OCI-LY1 (cell line): ENCODE measurements at regions not wholly inside any gene's neighbourhood (a gene's known extent, or its start where the extent isn't known, plus 50 kb on each side); places are given as distances from the start of the nearest gene placed in this dataset.

Experiments used
- H2AFZ ChIP-seq: fragments of 200-600 bp; sonication (generic), shearing (Covaris generic); 2 replicates; pipeline ENCODE4 v1.6.0; 2014; ENCODE audit warnings: antibody characterized with exemption, mild to moderate bottlenecking, low read length
- H3F3A ChIP-seq: fragments of 200-600 bp; sonication (generic), shearing (Covaris generic); 2 replicates; pipeline ENCODE4 v1.6.0; 2014; ENCODE audit warnings: mild to moderate bottlenecking, antibody characterized with exemption, low read length, moderate library complexity; ENCODE audit not compliant: insufficient read depth
- H3K27ac ChIP-seq: fragments of 200-600 bp; sonication (generic); 2 replicates; pipeline ENCODE4 v1.5.1; 2014; ENCODE audit warnings: low read length, mixed run types, mild to moderate bottlenecking, low read depth; ENCODE audit not compliant: poor library complexity, severe bottlenecking
- H3K27me3 ChIP-seq: fragments of 200-600 bp; sonication (generic); 2 replicates; pipeline ENCODE4 v1.6.0; 2014; ENCODE audit warnings: antibody characterized with exemption, mild to moderate bottlenecking, low read length, moderate library complexity; ENCODE audit not compliant: insufficient read depth
- H3K36me3 ChIP-seq: fragments of 200-600 bp; sonication (generic); 2 replicates; pipeline ENCODE4 v1.6.1; 2014; ENCODE audit warnings: mild to moderate bottlenecking, antibody characterized with exemption, low read length, moderate library complexity, mixed read lengths; ENCODE audit not compliant: insufficient read depth
- H3K4me1 ChIP-seq: fragments of 200-600 bp; sonication (generic); 2 replicates; pipeline ENCODE4 v1.5.1; 2014; ENCODE audit warnings: mild to moderate bottlenecking, low read length, moderate library complexity; ENCODE audit not compliant: insufficient read depth, severe bottlenecking
- H3K4me2 ChIP-seq: fragments of 200-600 bp; sonication (generic), shearing (Covaris generic); 2 replicates; pipeline ENCODE4 v1.6.1; 2014; ENCODE audit warnings: low read length
- H3K4me3 ChIP-seq: fragments of 200-600 bp; sonication (generic); 2 replicates; pipeline ENCODE4 v1.5.1; 2014; ENCODE audit warnings: low read length, low read depth, mild to moderate bottlenecking, mixed read lengths; ENCODE audit not compliant: poor library complexity, severe bottlenecking
- H3K79me2 ChIP-seq: fragments of 200-600 bp; shearing (Covaris generic); 2 replicates; pipeline ENCODE4 v1.6.1; 2016; ENCODE audit warnings: mixed run types, low read length, mixed read lengths; ENCODE audit not compliant: insufficient read depth
- H3K9ac ChIP-seq: fragments of 200-600 bp; sonication (generic), shearing (Covaris generic); 2 replicates; pipeline ENCODE4 v1.6.1; 2014; ENCODE audit warnings: mild to moderate bottlenecking, low read length, mixed read lengths
- H3K9me2 ChIP-seq: fragments of 200-600 bp; sonication (generic), shearing (Covaris generic); 2 replicates; pipeline ENCODE4 v1.6.1; 2014; ENCODE audit warnings: low read depth, mild to moderate bottlenecking, low read length, mixed read lengths
- H3K9me3 ChIP-seq: fragments of 200-600 bp; shearing (Covaris generic); 2 replicates; pipeline ENCODE4 v1.6.1; 2014; ENCODE audit warnings: low read length, mixed read lengths
- H4K20me1 ChIP-seq: fragments of 200-600 bp; sonication (generic), shearing (Covaris generic); 2 replicates; pipeline ENCODE4 v1.6.0; 2016; ENCODE audit warnings: mild to moderate bottlenecking, low read length; ENCODE audit not compliant: insufficient read depth
- CTCF ChIP-seq: fragments of 200-600 bp; sonication (generic), shearing (Covaris generic); IDR thresholded peaks from 2 replicates; pipeline ENCODE4 v1.5.1; 2017; ENCODE audit warnings: mild to moderate bottlenecking, antibody characterized with exemption, low read length, moderate library complexity, mixed read lengths
- EZH2 ChIP-seq: fragments of 200-600 bp; sonication (generic), shearing (Covaris generic); IDR thresholded peaks from 2 replicates; pipeline ENCODE4 v1.8.0; 2017; ENCODE audit warnings: borderline replicate concordance, mixed run types, mild to moderate bottlenecking, antibody characterized with exemption, low read length, moderate library complexity, mixed read lengths

GRCh38 chr5:4661836-4662235, 478.3 kb upstream of the ADAMTS16 start:
- H3K4me2 ChIP-seq, result no peak overlapping the region
- no peaks in the 10 kb centered on the region for H3K36me3 ChIP-seq
- no peaks in the 10 kb centered on the region for H3F3A ChIP-seq
- no peak overlapping the region for H2AFZ ChIP-seq
- no peak overlapping the region for H3K27ac ChIP-seq
- H3K4me1 ChIP-seq, result peaks cover 44% of the 10 kb centered on the region
- TF ChIP-seq EZH2, result no peak
- no peak for TF ChIP-seq CTCF
- H3K9ac ChIP-seq, result no peak overlapping the region
- H4K20me1 ChIP-seq, result no peaks in the 10 kb centered on the region
- H3K27me3 ChIP-seq, result no peaks in the 10 kb centered on the region
- no peaks in the 10 kb centered on the region for H3K9me3 ChIP-seq
- no peak overlapping the region for H3K4me3 ChIP-seq
- no peaks in the 10 kb centered on the region for H3K79me2 ChIP-seq
- no peaks in the 10 kb centered on the region for H3K9me2 ChIP-seq

GRCh38 chr5:4662756-4663155, 477.4 kb upstream of the ADAMTS16 start:
- Histone ChIP-seq H3F3A (no peaks in the 10 kb centered on the region), H3K27me3 (no peaks in the 10 kb centered on the region), H4K20me1 (no peaks in the 10 kb centered on the region), H3K79me2 (no peaks in the 10 kb centered on the region), H2AFZ (no peak overlapping the region), H3K27ac (no peak overlapping the region), H3K9me2 (no peaks in the 10 kb centered on the region), H3K9ac (no peak overlapping the region), H3K9me3 (no peaks in the 10 kb centered on the region), H3K4me2 (no peak overlapping the region), H3K4me3 (no peak overlapping the region), H3K4me1 (peaks cover 44% of the 10 kb centered on the region), H3K36me3 (no peaks in the 10 kb centered on the region)
- no peak for TF ChIP-seq EZH2
- no peak for TF ChIP-seq CTCF

GRCh38 chr5:4665911-4666310, 474.2 kb upstream of the ADAMTS16 start:
- Histone ChIP-seq H3K4me2 (no peak overlapping the region), H3K9me3 (no peaks in the 10 kb centered on the region), H3K27ac (no peak overlapping the region), H2AFZ (no peak overlapping the region), H3K36me3 (no peaks in the 10 kb centered on the region; the same call in 1 of the 2 replicates), H4K20me1 (no peaks in the 10 kb centered on the region), H3K9me2 (no peaks in the 10 kb centered on the region), H3K4me1 (peaks cover 40% of the 10 kb centered on the region), H3K79me2 (no peaks in the 10 kb centered on the region), H3K27me3 (no peaks in the 10 kb centered on the region), H3F3A (no peaks in the 10 kb centered on the region), H3K4me3 (no peak overlapping the region), H3K9ac (no peak overlapping the region)
- no peak for TF ChIP-seq EZH2
- TF ChIP-seq CTCF, result no peak
